RWPE2 (cell line): ENCODE measurements at regions not wholly inside any gene's neighbourhood (a gene's known extent, or its start where the extent isn't known, plus 50 kb on each side); places are given as distances from the start of the nearest gene placed in this dataset.

Experiments
- ATAC-seq: fragments of 200-7000 bp; cut with Tn5 transposase; 3 replicates; pipeline ENCODE4 v1.9.1; 2021; ENCODE audit warnings: low read depth
- DNase-seq: peaks from one replicate; pipeline ENCODE4 v3.0.0-alpha.2; 2020; ENCODE audit warnings: low spot score
- H3K27ac ChIP-seq: fragments of 450-650 bp; 2 replicates; pipeline ENCODE4 v1.5.1; 2017; ENCODE audit warnings: mild to moderate bottlenecking; ENCODE audit not compliant: poor library complexity, severe bottlenecking
- H3K27me3 ChIP-seq: fragments of 250-450 bp; sonication (Bioruptor Pico); 2 replicates; pipeline ENCODE4 v1.5.1; 2021; ENCODE audit warnings: mild to moderate bottlenecking, moderate library complexity; ENCODE audit not compliant: insufficient read depth, poor library complexity, severe bottlenecking
- H3K36me3 ChIP-seq: fragments of 250-450 bp; sonication (Bioruptor Pico); 2 replicates; pipeline ENCODE4 v1.5.1; 2020; ENCODE audit warnings: low read depth, mild to moderate bottlenecking, moderate library complexity
- H3K4me1 ChIP-seq: fragments of 250-450 bp; sonication (Bioruptor Pico); 2 replicates; pipeline ENCODE4 v1.5.1; 2021; ENCODE audit warnings: mild to moderate bottlenecking, moderate library complexity; ENCODE audit not compliant: insufficient read depth, poor library complexity, severe bottlenecking
- H3K4me3 ChIP-seq: fragments of 250-450 bp; sonication (Bioruptor Pico); 2 replicates; pipeline ENCODE4 v1.5.1; 2021; ENCODE audit warnings: mild to moderate bottlenecking, moderate library complexity; ENCODE audit not compliant: severe bottlenecking
- H3K9me3 ChIP-seq: fragments of 250-450 bp; sonication (Bioruptor Pico); 2 replicates; pipeline ENCODE4 v1.5.1; 2021; ENCODE audit warnings: mild to moderate bottlenecking, moderate library complexity; ENCODE audit not compliant: severe bottlenecking
- TF ChIP-seq, protein P1 (sequence below): fragments of 450-650 bp; IDR thresholded peaks from one replicate; pipeline ENCODE4 v1.5.1; 2017; ENCODE audit warnings: mild to moderate bottlenecking, moderate library complexity; ENCODE audit not compliant: poor library complexity, severe bottlenecking

DNA sequence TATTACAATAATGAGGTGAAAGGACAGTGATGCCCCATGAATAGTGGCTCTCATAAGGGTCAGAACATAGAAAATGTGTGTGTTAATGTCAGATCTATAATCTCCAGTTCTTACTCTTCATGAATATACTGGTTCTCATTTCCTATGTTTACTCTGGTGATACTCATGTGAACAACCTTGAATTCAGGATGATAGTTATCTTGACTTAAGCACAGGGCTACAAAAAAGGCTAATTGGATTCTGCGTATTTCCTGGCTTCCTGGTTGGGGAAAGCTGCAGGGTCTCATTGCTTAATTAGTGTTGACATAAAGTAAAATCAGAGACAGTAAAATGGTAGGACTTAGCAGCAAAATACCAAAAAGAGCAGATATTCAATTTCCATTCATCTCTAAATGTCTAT, 1316.8 kb upstream of the RAG2 start:
- TF ChIP-seq, protein P1, sequence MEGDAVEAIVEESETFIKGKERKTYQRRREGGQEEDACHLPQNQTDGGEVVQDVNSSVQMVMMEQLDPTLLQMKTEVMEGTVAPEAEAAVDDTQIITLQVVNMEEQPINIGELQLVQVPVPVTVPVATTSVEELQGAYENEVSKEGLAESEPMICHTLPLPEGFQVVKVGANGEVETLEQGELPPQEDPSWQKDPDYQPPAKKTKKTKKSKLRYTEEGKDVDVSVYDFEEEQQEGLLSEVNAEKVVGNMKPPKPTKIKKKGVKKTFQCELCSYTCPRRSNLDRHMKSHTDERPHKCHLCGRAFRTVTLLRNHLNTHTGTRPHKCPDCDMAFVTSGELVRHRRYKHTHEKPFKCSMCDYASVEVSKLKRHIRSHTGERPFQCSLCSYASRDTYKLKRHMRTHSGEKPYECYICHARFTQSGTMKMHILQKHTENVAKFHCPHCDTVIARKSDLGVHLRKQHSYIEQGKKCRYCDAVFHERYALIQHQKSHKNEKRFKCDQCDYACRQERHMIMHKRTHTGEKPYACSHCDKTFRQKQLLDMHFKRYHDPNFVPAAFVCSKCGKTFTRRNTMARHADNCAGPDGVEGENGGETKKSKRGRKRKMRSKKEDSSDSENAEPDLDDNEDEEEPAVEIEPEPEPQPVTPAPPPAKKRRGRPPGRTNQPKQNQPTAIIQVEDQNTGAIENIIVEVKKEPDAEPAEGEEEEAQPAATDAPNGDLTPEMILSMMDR = no peak

GRCh38 chr11:37908219-37908548, 1310.1 kb upstream of the RAG2 start:
- TF ChIP-seq, protein P1 = no peak

More for the DNA sequence above, 1316.8 kb upstream of the RAG2 start:
- H3K27me3 ChIP-seq = no peaks in the 10 kb centered on the region
- H3K4me3 ChIP-seq = no peak overlapping the region
- DNase-seq (no peak), ATAC-seq (no peak)
- no peak overlapping the region for H3K27ac ChIP-seq
- H3K36me3 ChIP-seq = no peaks in the 10 kb centered on the region
- no peaks in the 10 kb centered on the region for H3K4me1 ChIP-seq
- H3K9me3 ChIP-seq = no peaks in the 10 kb centered on the region

DNA sequence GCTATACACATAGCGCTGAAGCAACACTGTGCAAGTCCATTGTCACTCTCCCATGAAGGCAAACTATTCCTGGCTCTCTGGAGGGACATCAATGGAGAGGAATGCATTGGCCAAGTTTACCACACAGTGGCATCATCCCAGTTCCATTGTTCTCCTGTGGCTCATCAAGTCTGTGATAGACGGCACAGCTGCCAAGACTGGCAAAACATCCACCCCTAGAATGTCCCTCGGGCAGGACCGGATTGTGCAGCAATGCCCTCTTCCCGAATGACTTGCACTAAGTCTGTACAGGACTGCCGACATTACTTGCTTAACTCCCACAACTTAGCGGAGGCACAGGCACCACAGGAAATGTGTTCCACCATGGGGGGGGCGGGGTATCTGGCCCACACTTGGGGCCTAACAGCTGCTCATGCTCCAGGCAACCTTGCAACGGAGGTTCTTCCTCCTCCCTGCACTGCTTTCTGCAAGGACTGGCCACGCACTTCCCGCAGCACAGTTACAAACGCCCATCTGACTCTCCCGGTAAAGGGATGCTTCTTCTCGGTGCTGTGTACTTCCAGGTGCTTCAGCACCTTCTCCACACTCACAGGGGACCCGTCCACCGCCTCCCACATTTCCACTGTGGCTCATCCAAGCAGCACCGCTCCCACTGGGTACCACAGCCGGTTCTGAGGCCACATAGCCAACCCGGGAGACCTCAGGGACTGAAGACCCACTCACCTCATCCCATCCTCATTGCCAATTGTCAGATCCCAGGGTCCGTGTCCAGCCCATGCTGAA, 1309.6 kb upstream of the RAG2 start:
- Histone ChIP-seq H3K27ac (no peak overlapping the region), H3K4me3 (no peak overlapping the region), H3K4me1 (peaks cover 6% of the 10 kb centered on the region), H3K36me3 (no peaks in the 10 kb centered on the region), H3K9me3 (no peaks in the 10 kb centered on the region), H3K27me3 (no peaks in the 10 kb centered on the region)
- ATAC-seq = no peak
- peak; percentile 34 for DNase-seq
- TF ChIP-seq, protein P1 = no peak

More at GRCh38 chr11:37908219-37908548, 1310.1 kb upstream of the RAG2 start:
- H3K27me3 ChIP-seq = no peaks in the 10 kb centered on the region
- no peaks in the 10 kb centered on the region for H3K36me3 ChIP-seq
- H3K4me1 ChIP-seq = peaks cover 6% of the 10 kb centered on the region
- no peak for DNase-seq
- H3K27ac ChIP-seq = no peak overlapping the region
- H3K4me3 ChIP-seq = no peak overlapping the region
- ATAC-seq = no peak
- no peaks in the 10 kb centered on the region for H3K9me3 ChIP-seq

DNA sequence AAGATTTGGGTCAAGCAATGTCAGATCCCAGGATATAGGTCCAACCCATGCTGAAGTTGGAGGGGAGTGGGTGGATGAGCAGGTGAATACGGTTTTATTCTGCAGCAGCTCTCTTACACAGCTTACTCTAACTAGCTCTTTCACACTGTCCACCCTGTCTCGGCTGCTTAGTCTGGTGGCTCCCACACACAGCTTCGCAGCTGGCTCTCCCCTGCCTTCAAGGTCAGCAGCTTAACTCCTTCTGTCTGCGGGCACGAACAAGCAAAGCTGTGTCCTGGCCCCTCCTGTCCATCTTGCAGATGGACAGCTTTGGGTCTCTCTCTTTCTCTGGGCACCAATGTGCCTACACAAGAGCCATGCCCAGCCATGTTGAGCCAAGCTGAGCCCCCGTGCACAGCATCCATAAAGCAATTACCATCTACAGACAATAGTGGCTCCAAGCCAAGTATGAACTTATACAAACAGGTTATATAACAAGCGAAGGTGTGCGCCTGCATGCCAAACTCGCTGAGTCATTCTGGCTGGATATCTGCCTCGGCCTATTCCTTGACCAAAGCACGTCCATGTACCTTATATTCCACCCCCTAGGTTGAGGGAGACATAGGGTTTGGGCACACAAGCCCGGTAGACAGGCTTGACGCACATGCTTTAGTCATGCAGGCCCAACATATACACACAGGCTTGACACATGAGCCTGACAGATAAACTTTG, 1307.8 kb upstream of the RAG2 start:
- TF ChIP-seq, protein P1 = no peak
- Histone ChIP-seq H3K9me3 (no peaks in the 10 kb centered on the region), H3K4me1 (peaks cover 6% of the 10 kb centered on the region), H3K4me3 (no peak overlapping the region), H3K27ac (no peak overlapping the region), H3K27me3 (no peaks in the 10 kb centered on the region), H3K36me3 (no peaks in the 10 kb centered on the region)
- ATAC-seq (peak; percentile 86), DNase-seq (peak; percentile 75)

- Histone ChIP-seq H3K36me3 (no peaks in the 10 kb centered on the region), H3K27ac (no peak overlapping the region), H3K9me3 (no peaks in the 10 kb centered on the region), H3K27me3 (no peaks in the 10 kb centered on the region), H3K4me1 (no peaks in the 10 kb centered on the region), H3K4me3 (no peak overlapping the region)
- no peak for DNase-seq
- TF ChIP-seq, protein P1 = no peak
- no peak for ATAC-seq
These were observed 1298.0 kb upstream of the RAG2 start for GRCh38 chr11:37896016-37896415.
